ENCODE measurements at regions not wholly inside any gene's neighbourhood (a gene's known extent, or its start where the extent isn't known, plus 50 kb on each side); places are given as distances from the start of the nearest gene placed in this dataset.

- TF ChIP-seq POLR2A (IDR thresholded peaks at IDR 0.05) (no peak), POLR2AphosphoS5 (IDR thresholded peaks at IDR 0.05) (no peak), EP300 (IDR thresholded peaks at IDR 0.05) (no peak), CTCF (IDR thresholded peaks at IDR 0.05) (no peak)
- H3K4me3 ChIP-seq, result no peak overlapping the region
Observed at GRCh38 chr6:54588176-54588575, 258.4 kb upstream of the FAM83B start.

GRCh38 chr6:54595844-54596243, 250.7 kb upstream of the FAM83B start:
- Histone ChIP-seq H3K9me3 (no peaks in the 10 kb centered on the region), H3K4me3 (no peak overlapping the region), H3K27me3 (no peaks in the 10 kb centered on the region), H3K27ac (no peak overlapping the region), H3K36me3 (no peaks in the 10 kb centered on the region), H3K4me1 (no peaks in the 10 kb centered on the region)
- 68 to 82% methylated on average over 3 of the region's 3 CpGs for WGBS, 2 donors (ENCODE audit: low coverage in 1 of 2)
- TF ChIP-seq POLR2A (IDR thresholded peaks at IDR 0.05) (no peak), EP300 (IDR thresholded peaks at IDR 0.05) (no peak), POLR2AphosphoS5 (IDR thresholded peaks at IDR 0.05) (no peak), CTCF (IDR thresholded peaks at IDR 0.05) (no peak)
- ATAC-seq, result no peak

More at GRCh38 chr6:54588176-54588575, 258.4 kb upstream of the FAM83B start:
- H3K36me3 ChIP-seq, result no peaks in the 10 kb centered on the region
- no peak for ATAC-seq
- no peak overlapping the region for H3K27ac ChIP-seq
- H3K9me3 ChIP-seq, result peaks cover 0 to 5% (median 0%) of the 10 kb centered on the region in 3 donors
- H3K4me1 ChIP-seq, result no peaks in the 10 kb centered on the region
- 60 to 77% methylated on average over 1 of the region's 1 CpG for WGBS, 2 donors (ENCODE audit: low coverage in 1 of 2)
- H3K27me3 ChIP-seq, result no peaks in the 10 kb centered on the region

DNA sequence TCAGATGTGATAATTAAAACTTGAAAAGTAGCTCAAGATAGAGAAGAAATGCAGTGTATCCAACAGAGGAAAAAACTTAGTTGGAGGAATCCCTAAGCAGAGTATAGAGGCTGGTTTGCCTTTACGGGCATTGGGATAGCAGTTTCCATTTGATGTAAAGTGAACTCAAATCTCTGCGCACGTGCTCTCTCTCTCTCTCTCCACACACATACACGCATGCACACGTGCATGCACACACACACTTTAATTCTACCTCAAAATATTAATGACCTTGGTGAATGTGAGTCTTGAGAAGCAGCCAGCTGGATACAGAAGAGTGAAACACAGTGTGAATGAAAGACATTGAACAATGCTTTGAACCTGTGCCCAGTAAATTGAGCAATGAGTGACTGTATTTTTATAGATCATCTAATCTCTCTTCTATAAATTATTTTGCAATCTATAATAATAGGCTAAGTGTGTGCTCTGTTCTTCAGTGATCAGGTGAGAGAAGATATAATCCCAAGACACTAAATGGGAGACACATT, 247.7 kb upstream of the FAM83B start:
- TF ChIP-seq CTCF (IDR thresholded peaks at IDR 0.05), result no peak
- TF ChIP-seq POLR2AphosphoS5 (IDR thresholded peaks at IDR 0.05), result no peak
- TF ChIP-seq POLR2A (IDR thresholded peaks at IDR 0.05), result no peak
- TF ChIP-seq EP300 (IDR thresholded peaks at IDR 0.05), result no peak
- H3K36me3 ChIP-seq, result no peaks in the 10 kb centered on the region
- no peaks in the 10 kb centered on the region for H3K27me3 ChIP-seq
- no peak for ATAC-seq
- H3K4me1 ChIP-seq, result no peaks in the 10 kb centered on the region
- no peak overlapping the region for H3K27ac ChIP-seq
- no peaks in the 10 kb centered on the region for H3K9me3 ChIP-seq
- WGBS, 2 donors (ENCODE audit: low coverage in 1 of 2), result 59 to 80% methylated on average over 5 of the region's 5 CpGs
- H3K4me3 ChIP-seq, result no peak overlapping the region

- WGBS, 2 donors (ENCODE audit: low coverage in 1 of 2), result 22 to 40% methylated on average over 2 to 3 of the region's 3 CpGs
Observed at GRCh38 chr6:54601600-54602300, 244.8 kb upstream of the FAM83B start.

More at GRCh38 chr6:54601600-54602300, 244.8 kb upstream of the FAM83B start:
- H3K27me3 ChIP-seq, result no peaks in the 10 kb centered on the region
- H3K4me1 ChIP-seq, result no peaks in the 10 kb centered on the region
- H3K4me3 ChIP-seq, result no peak overlapping the region
- H3K27ac ChIP-seq, result no peak overlapping the region
- no peaks in the 10 kb centered on the region for H3K36me3 ChIP-seq
- TF ChIP-seq POLR2AphosphoS5 (IDR thresholded peaks at IDR 0.05) (no peak), POLR2A (IDR thresholded peaks at IDR 0.05) (no peak), EP300 (IDR thresholded peaks at IDR 0.05) (no peak), CTCF (IDR thresholded peaks at IDR 0.05) (no peak)
- H3K9me3 ChIP-seq, result no peaks in the 10 kb centered on the region
- ATAC-seq, result no peak
